ENCODE measurements at regions not wholly inside any gene's neighbourhood (a gene's known extent, or its start where the extent isn't known, plus 50 kb on each side); places are given as distances from the start of the nearest gene placed in this dataset.

DNA sequence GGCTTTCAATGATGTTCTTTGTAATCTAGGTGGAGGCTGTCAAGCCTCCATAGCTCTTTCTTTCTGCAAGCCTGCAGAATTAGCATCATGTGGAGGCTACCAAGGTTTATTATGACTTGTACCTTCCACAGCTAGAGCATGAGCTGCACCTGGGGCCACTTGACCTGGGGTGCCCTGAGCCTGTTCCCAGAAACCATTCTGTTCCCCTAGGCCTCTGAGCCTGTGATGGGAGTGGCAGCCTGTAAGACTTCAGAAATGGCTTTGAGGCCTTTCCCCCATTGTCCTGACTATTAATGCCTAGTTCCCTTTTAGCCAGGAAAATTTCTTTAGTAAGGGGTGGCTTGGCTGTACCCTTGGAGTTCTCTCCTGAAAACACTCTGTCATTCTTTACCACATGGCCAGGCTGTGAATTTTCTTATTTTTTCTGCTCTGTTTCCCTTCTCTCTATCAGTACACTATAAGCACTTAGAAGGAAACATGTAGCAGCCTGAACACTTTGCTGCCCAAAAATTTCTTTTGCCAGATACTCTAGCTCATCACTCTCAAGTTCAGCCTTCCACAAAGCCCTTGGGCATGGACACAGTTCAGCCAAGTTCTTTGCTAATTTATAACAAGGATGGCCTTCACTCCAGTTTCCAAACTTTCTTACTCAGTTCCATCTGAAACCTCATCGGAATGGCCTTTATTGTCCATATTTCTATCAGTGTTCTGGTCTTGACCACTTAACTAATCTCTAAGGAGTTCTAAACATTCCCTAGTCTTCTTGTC lies 61.4 kb upstream of the NR3C1 start:
- DNase-seq (ENCODE audit: low spot score) = no peak

DNA sequence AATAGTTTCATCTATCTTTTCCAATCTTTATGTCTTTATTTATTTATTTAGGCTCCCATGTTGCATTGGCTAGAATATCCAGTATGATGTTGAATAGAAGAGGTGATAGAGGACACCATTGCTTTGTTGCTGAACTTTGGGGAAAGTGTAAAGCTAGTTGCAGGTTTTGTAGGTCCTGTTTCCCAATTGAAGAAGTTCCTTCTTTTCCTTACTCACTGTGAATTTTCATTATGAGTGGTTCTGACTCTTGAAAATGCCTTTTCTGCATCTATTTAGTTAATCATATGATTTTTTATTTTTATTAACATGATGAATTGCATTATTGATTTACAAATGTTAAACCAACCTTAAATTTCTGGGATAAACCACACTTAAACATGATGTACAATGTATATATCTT lies 58.9 kb upstream of the NR3C1 start:
- no peak for DNase-seq (ENCODE audit: low spot score)

- DNase-seq (ENCODE audit: low spot score) = no peak
Measured at GRCh38 chr5:143459433-143459832, 55.9 kb upstream of the NR3C1 start.

DNA sequence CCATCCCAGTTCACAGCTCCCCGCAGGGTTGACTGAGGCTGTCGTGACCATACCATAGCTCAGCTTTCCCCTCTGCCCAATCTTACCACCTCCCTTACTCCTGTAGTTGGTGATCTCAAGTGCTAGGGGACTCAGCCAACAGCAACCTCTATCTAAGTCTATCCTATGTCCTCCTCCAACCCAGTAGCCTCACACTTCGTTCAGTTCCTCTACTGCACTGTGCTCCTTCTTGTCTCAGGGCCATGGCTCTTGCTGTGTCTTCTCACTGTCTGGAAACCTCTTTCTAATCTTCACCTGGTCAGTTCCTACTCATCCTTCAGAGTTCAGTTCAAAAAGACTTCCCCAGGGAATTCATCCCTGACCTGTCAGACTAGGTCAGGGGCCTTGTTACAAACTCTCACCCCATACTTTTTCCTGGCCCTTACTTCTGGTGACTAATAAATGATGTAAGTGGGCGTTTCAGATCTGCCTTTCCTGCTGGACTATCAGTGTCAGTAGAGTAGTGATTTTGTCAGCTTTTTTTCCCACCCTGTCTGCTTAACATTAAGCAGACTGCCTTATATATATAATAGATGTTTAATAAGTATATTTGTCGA lies 53.6 kb upstream of the NR3C1 start:
- DNase-seq (ENCODE audit: low spot score) = no peak

DNA sequence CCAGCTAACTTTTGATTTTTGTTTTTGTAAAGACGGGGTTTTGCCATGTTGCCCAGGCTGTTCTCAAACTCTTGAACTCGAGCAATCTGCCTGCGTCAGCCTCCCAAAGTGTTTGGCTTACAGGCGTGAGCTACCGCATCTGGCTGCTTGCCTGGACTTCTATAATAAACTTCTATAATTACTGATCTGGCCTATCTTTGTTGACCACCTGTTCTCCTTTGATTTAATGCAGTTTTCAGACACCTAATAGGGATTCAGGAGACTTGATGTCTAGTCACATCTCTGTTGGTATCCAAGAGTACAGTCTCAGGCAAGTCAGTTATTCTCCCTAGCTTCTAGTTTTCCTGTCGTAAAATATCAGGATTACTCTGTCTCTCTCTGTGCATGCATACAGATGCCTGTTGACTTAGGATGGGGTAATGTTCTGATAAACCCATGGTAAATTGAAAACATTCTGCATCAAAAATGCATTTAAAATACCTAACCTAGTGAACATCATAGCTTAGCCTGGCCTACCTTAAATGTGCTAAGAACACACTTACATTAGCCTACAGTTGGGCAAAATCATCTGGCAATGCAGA lies 51.5 kb upstream of the NR3C1 start:
- no peak for DNase-seq (ENCODE audit: low spot score)

- no peak for DNase-seq (ENCODE audit: low spot score)
Measured at GRCh38 chr5:143453720-143454119, 50.2 kb upstream of the NR3C1 start.

Data from cerebellar cortex (tissue), 1 donor.